HG03045 (cell line): ENCODE measurements at regions not wholly inside any gene's neighbourhood (a gene's known extent, or its start where the extent isn't known, plus 50 kb on each side); places are given as distances from the start of the nearest gene placed in this dataset.
"Not testable (repeated sequence)": the region's sequence is repeated elsewhere in the genome, so short reads cannot be mapped to it uniquely, and the experiment has no call there.

Experiments
- ATAC-seq: cut with Tn5 transposase; IDR thresholded peaks from one replicate; pipeline ENCODE4 v1.9.1; 2021; ENCODE audit warnings: mild to moderate bottlenecking, moderate library complexity; ENCODE audit not compliant: unreplicated experiment

GRCh38 chr3:67145738-67146137, 147.6 kb downstream of the KBTBD8 start:
- no peak for ATAC-seq

GRCh38 chr3:67154429-67154828, 156.3 kb downstream of the KBTBD8 start:
- no peak for ATAC-seq

GRCh38 chr3:67167481-67167880, 169.4 kb downstream of the KBTBD8 start:
- no peak for ATAC-seq

GRCh38 chr3:67171841-67172240, 173.7 kb downstream of the KBTBD8 start:
- ATAC-seq = no peak

- ATAC-seq = not testable (repeated sequence)
Observed at GRCh38 chr3:67173130-67173529, 175.0 kb downstream of the KBTBD8 start.

GRCh38 chr3:67176396-67176795, 178.3 kb downstream of the KBTBD8 start:
- ATAC-seq = no peak

- no peak for ATAC-seq
Observed at GRCh38 chr3:67192466-67192865, 194.4 kb downstream of the KBTBD8 start.

- no peak for ATAC-seq
Observed at GRCh38 chr3:67196677-67197076, 198.6 kb downstream of the KBTBD8 start.

- no peak for ATAC-seq
Observed at GRCh38 chr3:67198374-67198773, 200.3 kb downstream of the KBTBD8 start.

GRCh38 chr3:67200618-67201017, 202.5 kb downstream of the KBTBD8 start:
- ATAC-seq = no peak

GRCh38 chr3:67201026-67201425, 202.9 kb downstream of the KBTBD8 start:
- no peak for ATAC-seq

GRCh38 chr3:67202053-67202452, 203.9 kb downstream of the KBTBD8 start:
- ATAC-seq = no peak

- no peak for ATAC-seq
Observed at GRCh38 chr3:67204951-67205350, 206.8 kb downstream of the KBTBD8 start.

GRCh38 chr3:67215690-67216089, 217.6 kb downstream of the KBTBD8 start:
- no peak for ATAC-seq

GRCh38 chr3:67227030-67227429, 228.9 kb downstream of the KBTBD8 start:
- no peak for ATAC-seq

- ATAC-seq = no peak
Observed at GRCh38 chr3:67228136-67228535, 230.0 kb downstream of the KBTBD8 start.

- no peak for ATAC-seq
Observed at GRCh38 chr3:67232642-67233041, 234.5 kb downstream of the KBTBD8 start.

- no peak for ATAC-seq
Observed at GRCh38 chr3:67239353-67239752, 241.2 kb downstream of the KBTBD8 start.

GRCh38 chr3:67241084-67241483, 243.0 kb downstream of the KBTBD8 start:
- ATAC-seq = no peak

GRCh38 chr3:67244130-67244529, 246.0 kb downstream of the KBTBD8 start:
- ATAC-seq = no peak

GRCh38 chr3:67245545-67245944, 247.4 kb downstream of the KBTBD8 start:
- ATAC-seq = no peak

GRCh38 chr3:67248726-67249125, 250.6 kb downstream of the KBTBD8 start:
- no peak for ATAC-seq

GRCh38 chr3:67252906-67253305, 254.8 kb downstream of the KBTBD8 start:
- ATAC-seq = not testable (repeated sequence)
